ENCODE measurements at regions not wholly inside any gene's neighbourhood (a gene's known extent, or its start where the extent isn't known, plus 50 kb on each side); places are given as distances from the start of the nearest gene placed in this dataset.

GRCh38 chr5:162996053-162996452 is 441.3 kb upstream of the CCNG1 start:
- intact Hi-C loops (cut with DNase I), result no loop called here
- no peak for DNase-seq
- no peaks in the 10 kb centered on the region for H3K4me1 ChIP-seq (ENCODE audit: insufficient read depth)
- WGBS, 3 donors, result 48 to 71% (median 53%) methylated on average over 1 of the region's 1 CpG
- no peak overlapping the region for H3K4me3 ChIP-seq
- no peak overlapping the region for H3K27ac ChIP-seq
- no peaks in the 10 kb centered on the region for H3K9me3 ChIP-seq
- no peaks in the 10 kb centered on the region for H3K36me3 ChIP-seq
- H3K27me3 ChIP-seq, result no peaks in the 10 kb centered on the region
- TF ChIP-seq EP300 (IDR thresholded peaks at IDR 0.05) (no peak), CTCF (IDR thresholded peaks at IDR 0.05) (no peak), POLR2A (IDR thresholded peaks at IDR 0.05) (no peak)

GRCh38 chr5:163005949-163006348 is 431.4 kb upstream of the CCNG1 start:
- intact Hi-C loops (cut with DNase I), result no loop called here
- DNase-seq, result no peak
- 54 to 81% (median 63%) methylated on average over 1 of the region's 1 CpG for WGBS, 3 donors

GRCh38 chr5:163022582-163023128 is 414.7 kb upstream of the CCNG1 start:
- no peaks in the 10 kb centered on the region for H3K27me3 ChIP-seq
- TF ChIP-seq EP300 (IDR thresholded peaks at IDR 0.05) (no peak), POLR2A (IDR thresholded peaks at IDR 0.05) (no peak)
- no peak for DNase-seq
- 74 to 77% (median 74%) methylated on average over 1 of the region's 1 CpG for WGBS, 3 donors
- H3K9me3 ChIP-seq, result no peaks in the 10 kb centered on the region
- no peaks in the 10 kb centered on the region for H3K4me1 ChIP-seq (ENCODE audit: insufficient read depth)
- H3K27ac ChIP-seq, result no peak overlapping the region
- intact Hi-C loops (cut with DNase I), result no loop called here
- no peak overlapping the region for H3K4me3 ChIP-seq
- no peaks in the 10 kb centered on the region for H3K36me3 ChIP-seq

More at GRCh38 chr5:163005949-163006348, 431.4 kb upstream of the CCNG1 start:
- H3K4me1 ChIP-seq (ENCODE audit: insufficient read depth), result no peaks in the 10 kb centered on the region
- no peak overlapping the region for H3K27ac ChIP-seq
- no peaks in the 10 kb centered on the region for H3K36me3 ChIP-seq
- H3K4me3 ChIP-seq, result no peak overlapping the region
- H3K27me3 ChIP-seq, result no peaks in the 10 kb centered on the region
- no peaks in the 10 kb centered on the region for H3K9me3 ChIP-seq
- TF ChIP-seq EP300 (IDR thresholded peaks at IDR 0.05) (no peak), CTCF (IDR thresholded peaks at IDR 0.05) (no peak), POLR2A (IDR thresholded peaks at IDR 0.05) (no peak)

- Histone ChIP-seq H3K27ac (no peak overlapping the region), H3K36me3 (no peaks in the 10 kb centered on the region), H3K27me3 (no peaks in the 10 kb centered on the region), H3K4me3 (no peak overlapping the region), H3K4me1 (ENCODE audit: insufficient read depth) (no peaks in the 10 kb centered on the region), H3K9me3 (no peaks in the 10 kb centered on the region)
- no peak for DNase-seq
- intact Hi-C loops (cut with DNase I), result no loop called here
- 18 to 32% (median 23%) methylated on average over 2 of the region's 2 CpGs for WGBS, 3 donors
- no peak for TF ChIP-seq POLR2A (IDR thresholded peaks at IDR 0.05)
- TF ChIP-seq EP300 (IDR thresholded peaks at IDR 0.05), result no peak
- TF ChIP-seq CTCF (IDR thresholded peaks at IDR 0.05), result no peak
Measured at GRCh38 chr5:163023846-163024245, 413.5 kb upstream of the CCNG1 start.

- DNase-seq, result no peak
- Histone ChIP-seq H3K4me3 (no peak overlapping the region), H3K27ac (no peak overlapping the region), H3K27me3 (no peaks in the 10 kb centered on the region), H3K4me1 (ENCODE audit: insufficient read depth) (no peaks in the 10 kb centered on the region), H3K9me3 (no peaks in the 10 kb centered on the region), H3K36me3 (no peaks in the 10 kb centered on the region)
- no peak for TF ChIP-seq EP300 (IDR thresholded peaks at IDR 0.05)
- no peak for TF ChIP-seq CTCF (IDR thresholded peaks at IDR 0.05)
- no peak for TF ChIP-seq POLR2A (IDR thresholded peaks at IDR 0.05)
- intact Hi-C loops (cut with DNase I), result no loop called here
- whole genome bisulfite sequencing, 3 donors, result 57 to 76% (median 66%) methylated on average over 7 of the region's 7 CpGs
Measured at GRCh38 chr5:163024936-163025335, 412.5 kb upstream of the CCNG1 start.

Measured in ovary (tissue), 7 donors.